ENCODE measurements at regions not wholly inside any gene's neighbourhood (a gene's known extent, or its start where the extent isn't known, plus 50 kb on each side); places are given as distances from the start of the nearest gene placed in this dataset.

GRCh38 chr10:44030738-44031137 is 354.2 kb downstream of the CXCL12 start:
- TF ChIP-seq POLR2AphosphoS5 (IDR thresholded peaks at IDR 0.05; ENCODE audit: low read depth, low read length) (no peak), REST (IDR thresholded peaks at IDR 0.05; ENCODE audit: insufficient read depth in 1 of 2, low read depth in 2 of 2, low read length in 2 of 2) (no peak), TAF1 (IDR thresholded peaks at IDR 0.05; ENCODE audit: borderline replicate concordance, insufficient read depth, low read length) (no peak), SIN3A (IDR thresholded peaks at IDR 0.05; ENCODE audit: borderline replicate concordance, insufficient read depth, low read length) (no peak), FOXP2 (optimal IDR thresholded peaks at IDR 0.05; ENCODE audit: borderline replicate concordance, extremely low read depth, extremely low read length, insufficient read depth) (no peak)
